ENCODE measurements at regions not wholly inside any gene's neighbourhood (a gene's known extent, or its start where the extent isn't known, plus 50 kb on each side); places are given as distances from the start of the nearest gene placed in this dataset.

DNA sequence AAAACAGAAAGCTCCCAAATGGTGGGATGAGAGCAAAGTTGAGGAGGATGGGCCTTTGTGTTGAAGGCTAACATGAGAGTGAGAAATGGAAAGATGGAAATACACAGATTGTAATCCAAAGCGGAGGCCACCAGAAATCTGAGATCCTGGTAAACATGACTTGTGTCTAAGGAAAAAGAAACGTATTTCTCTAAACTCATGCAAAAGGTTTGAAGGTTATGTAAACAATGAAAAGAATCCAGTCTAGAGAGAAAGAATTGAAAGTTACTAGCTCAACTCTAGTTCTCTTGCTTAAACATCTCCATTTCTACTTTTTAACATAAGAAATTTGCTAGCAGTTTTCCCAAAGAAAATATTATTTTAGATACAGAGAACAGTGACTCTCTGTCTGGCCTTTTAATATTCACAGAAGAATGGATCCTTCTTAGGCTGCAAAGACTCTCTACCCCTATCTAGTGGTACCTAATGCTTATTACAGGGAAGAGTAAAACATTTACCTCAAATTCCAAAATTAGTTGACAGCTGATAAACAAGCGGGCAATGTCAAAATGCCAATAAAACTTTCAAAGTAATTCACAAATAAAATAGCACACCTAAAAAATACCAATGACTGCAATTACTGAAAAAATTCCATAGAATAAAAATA is 75.8 kb upstream of the SOX5 start:
- peak; percentile 12 for DNase-seq

DNA sequence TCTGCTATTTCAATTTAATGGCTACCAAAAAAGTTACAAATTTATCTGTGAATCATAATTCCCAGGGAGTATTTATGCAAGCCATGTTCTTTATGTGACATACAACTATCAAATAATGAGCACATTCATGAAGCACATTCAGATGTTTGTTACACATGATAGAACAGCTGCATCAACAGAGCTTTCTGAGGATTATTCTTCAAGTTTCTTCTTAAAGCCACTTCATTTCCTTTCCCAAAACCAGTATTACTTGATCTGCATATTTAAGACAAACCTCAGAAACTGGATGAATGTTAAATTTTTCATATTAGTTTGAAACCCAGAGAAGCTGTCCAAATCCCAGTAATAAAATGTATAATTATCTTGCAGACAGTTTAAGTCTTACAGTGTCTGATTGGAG is 73.6 kb upstream of the SOX5 start:
- no peak for DNase-seq

DNA sequence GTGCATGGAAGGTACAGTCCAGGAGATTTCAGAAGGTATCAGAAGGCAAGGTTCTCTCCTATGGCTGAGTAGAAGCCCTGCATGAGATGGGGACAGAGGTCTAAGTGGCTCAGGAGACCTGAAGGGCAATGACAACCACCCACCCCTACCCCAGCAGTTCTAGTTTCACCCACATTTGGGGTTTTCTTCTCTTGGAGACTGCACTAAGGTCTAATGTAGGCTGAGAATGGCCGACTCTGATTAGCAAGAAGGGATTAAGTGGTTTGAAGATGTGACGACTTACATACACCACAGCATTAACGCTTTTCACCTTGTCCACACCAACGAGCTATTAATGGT is 71.7 kb upstream of the SOX5 start:
- no peak for DNase-seq

GRCh38 chr12:24020397-24021163 is 71.1 kb upstream of the SOX5 start:
- no peak for DNase-seq

DNA sequence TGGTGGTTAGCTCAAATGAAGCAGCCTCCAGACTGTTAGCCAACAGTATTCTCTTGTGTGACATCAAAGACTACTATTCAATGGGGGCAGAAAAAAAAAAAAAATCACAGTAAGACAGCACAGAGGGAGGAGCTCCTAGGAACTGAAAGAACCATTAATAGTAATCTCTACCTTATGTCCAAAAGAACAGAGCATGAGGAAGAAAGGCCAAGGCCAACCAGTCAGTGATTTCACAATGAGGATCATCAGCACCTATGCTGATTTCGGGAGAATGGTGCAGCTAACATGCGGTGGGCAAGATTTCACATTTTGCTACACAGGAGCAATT is 66.3 kb upstream of the SOX5 start:
- no peak for DNase-seq

DNA sequence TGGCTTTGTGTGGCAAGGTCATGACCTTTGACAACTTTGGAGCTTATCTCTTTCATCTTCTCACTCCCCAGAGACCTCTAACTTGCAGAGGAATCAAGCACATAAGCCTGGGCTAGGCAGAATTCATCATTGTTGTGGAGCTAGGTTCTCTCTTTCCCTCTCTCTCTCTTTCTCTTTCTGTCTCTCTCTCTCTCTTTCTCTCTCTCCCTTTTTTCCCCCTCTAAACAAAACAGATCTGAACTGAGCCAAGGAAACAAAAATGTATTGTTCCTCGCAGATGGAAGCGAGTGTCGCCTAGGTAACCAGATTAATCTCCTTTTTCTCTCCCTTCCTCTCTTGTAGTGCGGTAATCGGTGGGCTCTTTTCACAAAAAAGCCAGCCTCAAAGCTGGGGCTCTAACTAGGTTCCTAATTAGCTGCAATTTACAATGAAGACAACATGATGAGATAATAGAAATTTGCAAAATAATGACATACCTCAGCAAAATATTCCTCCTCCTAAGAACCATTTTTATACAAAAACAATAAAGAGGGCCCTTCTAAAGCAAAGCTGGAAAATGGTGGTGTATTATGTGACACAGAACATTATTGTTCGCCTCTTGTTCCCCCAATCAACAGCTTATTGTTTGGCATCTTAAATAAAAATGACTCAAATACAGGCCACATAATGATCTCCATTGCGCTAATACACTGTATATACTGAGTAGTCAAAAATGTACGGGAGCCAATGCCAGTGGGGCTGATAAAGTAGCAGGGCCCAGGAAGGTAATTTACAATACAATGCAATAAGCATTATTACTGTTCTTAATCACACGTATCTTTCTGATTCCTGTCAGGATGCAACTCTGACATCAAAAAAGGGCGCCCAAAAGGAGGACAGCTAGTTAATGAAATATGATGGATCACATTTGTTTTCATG is 65.7 kb upstream of the SOX5 start:
- DNase-seq: peak; percentile 42

GRCh38 chr12:24014240-24014639 is 64.8 kb upstream of the SOX5 start:
- no peak for DNase-seq

- DNase-seq: no peak
Measured at GRCh38 chr12:24012528-24012927, 63.1 kb upstream of the SOX5 start.

- DNase-seq: no peak
Measured at GRCh38 chr12:24011927-24012507, 62.5 kb upstream of the SOX5 start.

DNA sequence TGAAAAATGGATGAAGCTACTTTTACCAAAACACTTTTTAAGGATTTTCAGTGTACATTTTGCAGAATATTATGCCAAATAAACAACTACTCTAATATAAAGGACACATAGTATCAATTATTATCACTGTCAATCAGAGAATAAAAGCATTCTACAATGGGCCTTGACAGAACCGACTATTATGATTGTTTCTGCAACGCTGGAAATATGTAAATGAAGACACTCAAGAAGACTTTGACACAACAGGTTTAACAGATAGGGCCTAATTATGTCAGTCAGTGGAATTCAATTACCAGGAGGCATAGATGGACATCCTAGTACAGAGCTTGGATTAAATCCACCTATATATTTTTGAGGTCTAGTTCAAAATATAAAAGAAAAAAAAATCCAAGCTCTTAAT is 58.7 kb upstream of the SOX5 start:
- DNase-seq: no peak
